Psoas muscle (tissue), 7 donors: ENCODE measurements at regions not wholly inside any gene's neighbourhood (a gene's known extent, or its start where the extent isn't known, plus 50 kb on each side); places are given as distances from the start of the nearest gene placed in this dataset.

Experiments used
- ATAC-seq, 4 donors: fragments of 200-7000 bp; cut with Tn5 transposase; one replicate each; pipeline ENCODE4 v1.9.1; 2020; ENCODE audit warnings: moderate library complexity in 3 of 4, mild to moderate bottlenecking in 2 of 4
- DNase-seq, 2 donors: peaks; one replicate each; pipeline ENCODE4 v3.0.0-alpha.2; 2020
- H3K27ac ChIP-seq: fragments of 200-600 bp; one replicate; pipeline ENCODE4 v1.8.0; 2022
- H3K27me3 ChIP-seq, 3 donors: fragments of 200-600 bp in 1 of 3; one replicate each; pipeline versions ENCODE4 v1.6.1 to v1.8.0; 2013 to 2022; ENCODE audit warnings: low read length in 2 of 3, mild to moderate bottlenecking in 2 of 3, moderate library complexity in 1 of 3; ENCODE audit not compliant: insufficient read depth in 3 of 3
- H3K36me3 ChIP-seq, 2 donors: fragments of 200-600 bp in 1 of 2; one replicate each; pipeline versions ENCODE4 v1.6.1 to v1.8.0; 2013 to 2022; ENCODE audit warnings: low read depth in 1 of 2, mild to moderate bottlenecking in 1 of 2, moderate library complexity in 1 of 2; ENCODE audit not compliant: insufficient read depth in 1 of 2
- H3K4me1 ChIP-seq: fragments of 200-600 bp; one replicate; pipeline ENCODE4 v1.8.0; 2022
- H3K4me3 ChIP-seq: fragments of 200-600 bp; one replicate; pipeline ENCODE4 v1.8.0; 2022; ENCODE audit warnings: mild to moderate bottlenecking
- H3K9me3 ChIP-seq: fragments of 200-600 bp; one replicate; pipeline ENCODE4 v1.8.0; 2022
- CTCF ChIP-seq: fragments of 200-600 bp; IDR thresholded peaks from one replicate; pipeline ENCODE4 v1.8.0; 2022; ENCODE audit warnings: antibody characterized with exemption
- WGBS, 3 donors: extraction: QIAGEN DNeasy Blood & Tissue Kit; methylation state at CpG; one replicate each; pipeline versions ENCODE4 v1.1.6 to v1.1.7; 2013; 5-methylcytosine and 5-hydroxymethylcytosine counted together
- intact Hi-C, 2 donors: fragments of 100-400 bp; cut with DNase I; formaldehyde crosslinking; loops; one replicate each; pipeline versions ENCODE4 v1.11.0 to v1.14.2; 2022
- donor health status: healthy with polysubstance abuse.
- donor health status: DM: no; HTN: no; CAD: no; lungs with moderate emphysema.
- donor health status: Bipolar disorder and iron deficiency.
- donor health status: healthy.
- donor health status: DM: yes; HTN: yes; CAD: no.
- donor health status: DM: no; HTN: no; CAD: no.
- donor health status: DM: yes; HTN: yes; CAD: no.

GRCh38 chr2:120531365-120531764 is 185.4 kb downstream of the INHBB start:
- no peak for DNase-seq
- peaks cover 19% of the 10 kb centered on the region for H3K4me1 ChIP-seq
- no peaks in the 10 kb centered on the region for H3K9me3 ChIP-seq
- ATAC-seq: peak in 1 of 4 donors; percentile 27
- no peaks in the 10 kb centered on the region for H3K36me3 ChIP-seq
- no peak for TF ChIP-seq CTCF
- no peak overlapping the region for H3K4me3 ChIP-seq
- no peak overlapping the region for H3K27ac ChIP-seq
- no peaks in the 10 kb centered on the region for H3K27me3 ChIP-seq
- intact Hi-C loops: loop anchor here in 1 of 2 donors (10.0 kb wide), 1 partner anchor 57 kb away; no protein-coding TSS in a partner anchor

GRCh38 chr2:120531863-120532600 is 186.1 kb downstream of the INHBB start:
- TF ChIP-seq CTCF: no peak
- intact Hi-C loops: loop anchor here in 1 of 2 donors (10.0 kb wide), 1 partner anchor 57 kb away; no protein-coding TSS in a partner anchor
- Histone ChIP-seq H3K9me3 (no peaks in the 10 kb centered on the region), H3K36me3 (no peaks in the 10 kb centered on the region), H3K4me1 (peaks cover 19% of the 10 kb centered on the region), H3K4me3 (no peak overlapping the region), H3K27ac (peak overlapping the region; percentile 37), H3K27me3 (no peaks in the 10 kb centered on the region)
- ATAC-seq (peak; percentile 65 to 92 (median 91)), DNase-seq (peak; percentile 61 to 86)
- 14 to 37% (median 26%) methylated on average over 4 of the region's 4 CpGs for WGBS, 3 donors

- ATAC-seq (no peak), DNase-seq (no peak)
- WGBS, 3 donors: 71 to 86% (median 77%) methylated on average over 8 of the region's 8 CpGs
- Histone ChIP-seq H3K4me1 (peaks cover 23% of the 10 kb centered on the region), H3K4me3 (no peak overlapping the region), H3K36me3 (no peaks in the 10 kb centered on the region), H3K27me3 (no peaks in the 10 kb centered on the region), H3K9me3 (no peaks in the 10 kb centered on the region), H3K27ac (no peak overlapping the region)
- intact Hi-C loops: loop anchor here in 1 of 2 donors (10.0 kb wide), 1 partner anchor 59 kb away; no protein-coding TSS in a partner anchor
- no peak for TF ChIP-seq CTCF
These were observed 187.7 kb downstream of the INHBB start for GRCh38 chr2:120533625-120534024.

- DNase-seq (no peak), ATAC-seq (no peak)
- 95 to 98% (median 97%) methylated on average over 4 of the region's 4 CpGs for WGBS, 3 donors
- Histone ChIP-seq H3K4me3 (no peak overlapping the region), H3K4me1 (peaks cover 31% of the 10 kb centered on the region), H3K27ac (no peak overlapping the region), H3K36me3 (no peaks in the 10 kb centered on the region), H3K9me3 (no peaks in the 10 kb centered on the region), H3K27me3 (no peaks in the 10 kb centered on the region)
- TF ChIP-seq CTCF: no peak
- intact Hi-C loops: loop anchor here in 1 of 2 donors (10.0 kb wide), 1 partner anchor 60 kb away; no protein-coding TSS in a partner anchor
These were observed 188.5 kb downstream of the INHBB start for GRCh38 chr2:120534457-120534856.
